DND-41 (cell line): ENCODE measurements at regions not wholly inside any gene's neighbourhood (a gene's known extent, or its start where the extent isn't known, plus 50 kb on each side); places are given as distances from the start of the nearest gene placed in this dataset.

ENCODE experiments used
- CTCF ChIP-seq: IDR thresholded peaks from 2 replicates; pipeline ENCODE4 v1.5.1; 2012; ENCODE audit warnings: borderline replicate concordance, low read length, moderate library complexity, mild to moderate bottlenecking; ENCODE audit not compliant: poor library complexity, severe bottlenecking; ENCODE audit errors: extremely low read depth
- EZH2 ChIP-seq: IDR thresholded peaks from 3 replicates; pipeline ENCODE4 v1.6.1; 2012; ENCODE audit warnings: borderline replicate concordance, low read depth, mild to moderate bottlenecking, moderate library complexity, low read length, inconsistent platforms; ENCODE audit not compliant: severe bottlenecking

- no peak for TF ChIP-seq EZH2
- TF ChIP-seq CTCF, result no peak
Observed at GRCh38 chr1:201622824-201623223, 83.9 kb downstream of the NAV1 start.
